ENCODE measurements at regions not wholly inside any gene's neighbourhood (a gene's known extent, or its start where the extent isn't known, plus 50 kb on each side); places are given as distances from the start of the nearest gene placed in this dataset.

DNA sequence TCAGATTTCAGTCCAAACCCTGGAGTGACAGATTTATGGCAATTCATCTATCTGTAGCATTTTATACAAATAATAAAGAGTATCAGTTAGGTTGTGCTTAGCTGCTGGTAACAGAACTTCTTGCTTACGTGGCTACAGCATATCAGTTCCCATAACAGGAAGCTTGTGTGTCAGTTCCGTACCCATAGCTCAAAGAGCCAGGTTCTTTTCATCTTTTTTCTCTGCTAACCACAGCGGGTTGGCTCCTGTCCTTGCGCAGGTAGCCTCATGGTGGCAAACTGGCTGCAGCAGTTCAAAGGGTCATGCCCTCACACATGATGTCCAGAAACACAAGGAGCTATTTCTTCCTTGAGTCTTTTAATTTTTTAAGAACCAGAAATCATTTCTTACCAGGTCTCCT, 1041.8 kb downstream of the GATA3 start:
- TF ChIP-seq, protein P1, sequence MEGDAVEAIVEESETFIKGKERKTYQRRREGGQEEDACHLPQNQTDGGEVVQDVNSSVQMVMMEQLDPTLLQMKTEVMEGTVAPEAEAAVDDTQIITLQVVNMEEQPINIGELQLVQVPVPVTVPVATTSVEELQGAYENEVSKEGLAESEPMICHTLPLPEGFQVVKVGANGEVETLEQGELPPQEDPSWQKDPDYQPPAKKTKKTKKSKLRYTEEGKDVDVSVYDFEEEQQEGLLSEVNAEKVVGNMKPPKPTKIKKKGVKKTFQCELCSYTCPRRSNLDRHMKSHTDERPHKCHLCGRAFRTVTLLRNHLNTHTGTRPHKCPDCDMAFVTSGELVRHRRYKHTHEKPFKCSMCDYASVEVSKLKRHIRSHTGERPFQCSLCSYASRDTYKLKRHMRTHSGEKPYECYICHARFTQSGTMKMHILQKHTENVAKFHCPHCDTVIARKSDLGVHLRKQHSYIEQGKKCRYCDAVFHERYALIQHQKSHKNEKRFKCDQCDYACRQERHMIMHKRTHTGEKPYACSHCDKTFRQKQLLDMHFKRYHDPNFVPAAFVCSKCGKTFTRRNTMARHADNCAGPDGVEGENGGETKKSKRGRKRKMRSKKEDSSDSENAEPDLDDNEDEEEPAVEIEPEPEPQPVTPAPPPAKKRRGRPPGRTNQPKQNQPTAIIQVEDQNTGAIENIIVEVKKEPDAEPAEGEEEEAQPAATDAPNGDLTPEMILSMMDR (IDR thresholded peaks at IDR 0.05): no peak
- TF ChIP-seq EP300 (IDR thresholded peaks at IDR 0.05): no peak
